GM12878 (cell line): ENCODE measurements at regions not wholly inside any gene's neighbourhood (a gene's known extent, or its start where the extent isn't known, plus 50 kb on each side); places are given as distances from the start of the nearest gene placed in this dataset.

Source experiments
- ATAC-seq: fragments of 200-7000 bp; cut with Tn5 transposase; 3 replicates; pipeline ENCODE4 v1.9.1; 2020; ENCODE audit warnings: mild to moderate bottlenecking, moderate library complexity
- BruUV-seq: library from RNA; stranded (reverse); fragments of 400-500 nt; replicated peaks from 2 replicates; lab custom pipeline; 2021; lab: Mats Ljungman, UMichigan
- CTCF ChIA-PET: fragments of 300-600 bp; sonication (Branson Sonifier 250); formaldehyde crosslinking; extraction: SDS; loops from one replicate; lab custom pipeline; 2021; ENCODE audit warnings: inconsistent platforms; lab: Yijun Ruan, JAX
- POLR2A ChIA-PET: fragments of 350-600 bp; formaldehyde crosslinking; extraction: SDS; loops from one replicate; lab custom pipeline; 2021; ENCODE audit warnings: inconsistent platforms; lab: Charles Lee
- RAD21 ChIA-PET: fragments of 300-600 bp; sonication (Branson Sonifier 250); formaldehyde crosslinking; loops from one replicate; lab custom pipeline; 2023; ENCODE audit warnings: antibody characterized with exemption; ENCODE audit not compliant: unreplicated experiment; lab: Charles Lee
- SMC1A ChIA-PET: fragments of 300-600 bp; sonication (Branson Sonifier 250); formaldehyde crosslinking; loops from one replicate; lab custom pipeline; 2023; ENCODE audit not compliant: unreplicated experiment, uncharacterized antibody; lab: Charles Lee
- DNase-seq: peaks from one replicate; pipeline ENCODE4 v3.0.0-alpha.2; 2011; ENCODE audit warnings: low read depth, low spot score
- FAIRE-seq: peaks from 3 replicates; lab custom pipeline; 2011; peaks lifted over from hg19 to GRCh38; lab: Jason Lieb, UNC
- H2AFZ ChIP-seq: 2 replicates; pipeline ENCODE4 v1.6.0; 2011; ENCODE audit warnings: low read depth, low read length, control low read depth; ENCODE audit not compliant: control insufficient read depth
- H3K27ac ChIP-seq: 2 replicates; pipeline ENCODE4 v1.5.1; 2011; ENCODE audit warnings: control low read depth; ENCODE audit not compliant: control insufficient read depth, insufficient read depth
- H3K27me3 ChIP-seq, 2 experiments: replicated peaks in 1 of 2; 2 replicates each; pipeline versions ENCODE4 v1.6.0 to v1.6.1; 2011; ENCODE audit warnings: low read length in 1 of 2; ENCODE audit not compliant: control insufficient read depth in 2 of 2, insufficient read depth in 2 of 2
- H3K36me3 ChIP-seq, 2 experiments: 2 replicates each; pipeline ENCODE4 v1.5.1; 2011; ENCODE audit warnings: low read length in 1 of 2; ENCODE audit not compliant: control insufficient read depth in 2 of 2, insufficient read depth in 2 of 2
- H3K4me1 ChIP-seq: 2 replicates; pipeline ENCODE4 v1.6.1; 2011; ENCODE audit warnings: mild to moderate bottlenecking, low read length, moderate library complexity, mixed read lengths; ENCODE audit not compliant: control insufficient read depth, insufficient read depth
- H3K4me2 ChIP-seq: 2 replicates; pipeline ENCODE4 v1.6.0; 2011; ENCODE audit warnings: control low read depth; ENCODE audit not compliant: control insufficient read depth, insufficient read depth
- H3K4me3 ChIP-seq: fragments of 200-600 bp; sonication (generic); 2 replicates; pipeline ENCODE4 v1.5.1; 2016
- H3K79me2 ChIP-seq: 2 replicates; pipeline ENCODE4 v1.6.0; 2011; ENCODE audit warnings: low read length; ENCODE audit not compliant: control insufficient read depth, insufficient read depth
- H3K9ac ChIP-seq: 2 replicates; pipeline ENCODE4 v1.8.0; 2011; ENCODE audit warnings: low read length, control low read depth, mixed read lengths; ENCODE audit not compliant: control insufficient read depth, insufficient read depth
- H3K9me3 ChIP-seq: replicated peaks from 3 replicates; pipeline ENCODE4 v1.5.1; 2011; ENCODE audit warnings: mild to moderate bottlenecking, low read length; ENCODE audit not compliant: control insufficient read depth, insufficient read depth
- H4K20me1 ChIP-seq: 2 replicates; pipeline ENCODE4 v1.6.0; 2011; ENCODE audit not compliant: control insufficient read depth, insufficient read depth
- BACH1 ChIP-seq: fragments of 450-650 bp; IDR thresholded peaks from 2 replicates; pipeline ENCODE4 v1.6.1; 2017; ENCODE audit warnings: mild to moderate bottlenecking, borderline replicate concordance
- BMI1 ChIP-seq: fragments of 450-650 bp; IDR thresholded peaks from 2 replicates; pipeline ENCODE4 v1.6.1; 2016; ENCODE audit warnings: mild to moderate bottlenecking, moderate library complexity, borderline replicate concordance
- EZH2 ChIP-seq: IDR thresholded peaks from 2 replicates; pipeline ENCODE4 v1.6.1; 2012; ENCODE audit warnings: low read depth, mild to moderate bottlenecking, control low read depth, inconsistent platforms, low read length, borderline replicate concordance; ENCODE audit not compliant: control insufficient read depth
- FOXM1 ChIP-seq: IDR thresholded peaks from 2 replicates; pipeline ENCODE4 v1.6.1; 2012; ENCODE audit warnings: low read depth, mild to moderate bottlenecking, inconsistent platforms, low read length, moderate library complexity
- GATAD2B ChIP-seq: fragments of 450-650 bp; conservative IDR thresholded peaks from 2 replicates; pipeline ENCODE4 v1.6.1; 2017; ENCODE audit warnings: low read depth, mild to moderate bottlenecking, moderate library complexity
- HCFC1 ChIP-seq: fragments of 150-350 bp; IDR thresholded peaks from 2 replicates; pipeline ENCODE4 v1.6.1; 2014; ENCODE audit warnings: low read length
- HDGF ChIP-seq: fragments of 450-650 bp; IDR thresholded peaks from 2 replicates; pipeline ENCODE4 v1.6.1; 2016; ENCODE audit warnings: antibody characterized with exemption
- JUND ChIP-seq: IDR thresholded peaks from 2 replicates; pipeline ENCODE4 v1.6.1; 2012; ENCODE audit warnings: low read depth, mild to moderate bottlenecking, low read length, improper control_type of control experiment, moderate library complexity
- LARP7 ChIP-seq: fragments of 450-650 bp; IDR thresholded peaks from 2 replicates; pipeline ENCODE4 v1.6.1; 2017; ENCODE audit warnings: mild to moderate bottlenecking
- MYC ChIP-seq: IDR thresholded peaks from 2 replicates; pipeline ENCODE4 v1.6.1; 2011; ENCODE audit warnings: mild to moderate bottlenecking, low read length, moderate library complexity, inconsistent platforms; ENCODE audit not compliant: insufficient read depth, insufficient replicate concordance, insufficient read length, severe bottlenecking
- NFIC ChIP-seq: IDR thresholded peaks from 2 replicates; pipeline ENCODE4 v1.6.1; 2012; ENCODE audit warnings: low read depth, mild to moderate bottlenecking, inconsistent platforms, low read length, moderate library complexity
- NFYA ChIP-seq: IDR thresholded peaks from 2 replicates; pipeline ENCODE4 v1.6.1; 2011; ENCODE audit warnings: low read depth, mild to moderate bottlenecking, low read length, improper control_type of control experiment, borderline replicate concordance
- RELA ChIP-seq: fragments of 450-650 bp; IDR thresholded peaks from 2 replicates; pipeline ENCODE4 v1.8.0; 2014; ENCODE audit warnings: borderline replicate concordance; ENCODE audit not compliant: partially characterized antibody
- SREBF2 ChIP-seq: IDR thresholded peaks from 2 replicates; pipeline ENCODE4 v1.6.1; 2012; ENCODE audit warnings: mild to moderate bottlenecking, low read length
- WGBS: methylation state at CpG from one replicate; pipeline ENCODE4 v1.1.6; 2016; ENCODE audit warnings: low lambda C conversion rate; ENCODE audit not compliant: insufficient replicate concordance, insufficient coverage; ENCODE audit errors: missing lambda C conversion rate; 5-methylcytosine and 5-hydroxymethylcytosine counted together
- in situ Hi-C: fragments of 300-500 bp; cut with MboI; formaldehyde crosslinking; loops from 9 replicates; pipeline ENCODE4 v1.14.3; 2018; ENCODE audit warnings: mixed read lengths
- intact Hi-C: fragments of 100-400 bp; cut with micrococcal nuclease; formaldehyde crosslinking; loops from one replicate; pipeline ENCODE4 v1.14.2; 2022; ENCODE audit not compliant: unreplicated experiment
- TF ChIP-seq, protein P1 (sequence below): fragments of 450-650 bp; conservative IDR thresholded peaks from 2 replicates; pipeline ENCODE4 v1.6.1; 2017; ENCODE audit warnings: mild to moderate bottlenecking, moderate library complexity
- TF ChIP-seq, protein P2 (sequence below): fragments of 450-650 bp; IDR thresholded peaks from 2 replicates; pipeline ENCODE4 v1.6.1; 2017; ENCODE audit warnings: mild to moderate bottlenecking, low read depth, inconsistent platforms; ENCODE audit not compliant: poor library complexity, severe bottlenecking
- TF ChIP-seq, protein P3 (sequence below), 3 experiments: IDR thresholded peaks in 2 of 3; conservative IDR thresholded peaks in 1 of 3; 2 replicates each; pipeline ENCODE4 v1.5.1; 2011; ENCODE audit warnings: low read depth in 3 of 3, low read length in 3 of 3, mild to moderate bottlenecking in 3 of 3, control low read depth in 2 of 3, moderate library complexity in 2 of 3, inconsistent platforms in 1 of 3, mixed read lengths in 1 of 3; ENCODE audit not compliant: control insufficient read depth in 2 of 3, insufficient read depth in 1 of 3; ENCODE audit errors: extremely low read depth in 1 of 3

GRCh38 chr3:128515-129172, 67.9 kb upstream of the CHL1 start:
- Histone ChIP-seq H3K36me3 (no peaks in the 10 kb centered on the region), H3K27ac (no peak overlapping the region), H3K4me2 (no peak overlapping the region), H4K20me1 (no peaks in the 10 kb centered on the region), H3K9me3 (no peaks in the 10 kb centered on the region), H3K9ac (no peak overlapping the region), H2AFZ (no peak overlapping the region), H3K27me3 (no peaks in the 10 kb centered on the region), H3K79me2 (no peaks in the 10 kb centered on the region), H3K4me3 (no peak overlapping the region), H3K4me1 (no peaks in the 10 kb centered on the region)
- ChIA-PET SMC1A (interaction anchor here (0.6 to 1.2 kb wide), 2 partner anchors 11 to 38 kb away, joined by 3 read pairs; no protein-coding TSS in a partner anchor), CTCF (interaction anchor here (1.2 to 1.7 kb wide), 2 partner anchors 9 to 20 kb away, joined by 3 to 5 read pairs; no protein-coding TSS in a partner anchor), RAD21 (no interaction called here), POLR2A (interaction anchor here (0.7 kb wide), 1 partner anchor 12 kb away, joined by 3 read pairs; no protein-coding TSS in a partner anchor)
- intact Hi-C loops = no loop called here
- no peak for FAIRE-seq
- BruUV-seq = no TSS peak
- in situ Hi-C loops = no loop called here
- ATAC-seq = no peak
- WGBS = 20% methylated on average over 3 of the region's 3 CpGs
- DNase-seq = no peak
- TF ChIP-seq HCFC1 (no peak), NFYA (no peak), EZH2 (no peak), BACH1 (no peak), GATAD2B (no peak), JUND (no peak), BMI1 (no peak), MYC (no peak), HDGF (no peak), LARP7 (no peak), SREBF2 (no peak), NFIC (no peak), FOXM1 (no peak), RELA (no peak)
- TF ChIP-seq, protein P1, sequence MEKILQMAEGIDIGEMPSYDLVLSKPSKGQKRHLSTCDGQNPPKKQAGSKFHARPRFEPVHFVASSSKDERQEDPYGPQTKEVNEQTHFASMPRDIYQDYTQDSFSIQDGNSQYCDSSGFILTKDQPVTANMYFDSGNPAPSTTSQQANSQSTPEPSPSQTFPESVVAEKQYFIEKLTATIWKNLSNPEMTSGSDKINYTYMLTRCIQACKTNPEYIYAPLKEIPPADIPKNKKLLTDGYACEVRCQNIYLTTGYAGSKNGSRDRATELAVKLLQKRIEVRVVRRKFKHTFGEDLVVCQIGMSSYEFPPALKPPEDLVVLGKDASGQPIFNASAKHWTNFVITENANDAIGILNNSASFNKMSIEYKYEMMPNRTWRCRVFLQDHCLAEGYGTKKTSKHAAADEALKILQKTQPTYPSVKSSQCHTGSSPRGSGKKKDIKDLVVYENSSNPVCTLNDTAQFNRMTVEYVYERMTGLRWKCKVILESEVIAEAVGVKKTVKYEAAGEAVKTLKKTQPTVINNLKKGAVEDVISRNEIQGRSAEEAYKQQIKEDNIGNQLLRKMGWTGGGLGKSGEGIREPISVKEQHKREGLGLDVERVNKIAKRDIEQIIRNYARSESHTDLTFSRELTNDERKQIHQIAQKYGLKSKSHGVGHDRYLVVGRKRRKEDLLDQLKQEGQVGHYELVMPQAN = no peak
- TF ChIP-seq, protein P2, sequence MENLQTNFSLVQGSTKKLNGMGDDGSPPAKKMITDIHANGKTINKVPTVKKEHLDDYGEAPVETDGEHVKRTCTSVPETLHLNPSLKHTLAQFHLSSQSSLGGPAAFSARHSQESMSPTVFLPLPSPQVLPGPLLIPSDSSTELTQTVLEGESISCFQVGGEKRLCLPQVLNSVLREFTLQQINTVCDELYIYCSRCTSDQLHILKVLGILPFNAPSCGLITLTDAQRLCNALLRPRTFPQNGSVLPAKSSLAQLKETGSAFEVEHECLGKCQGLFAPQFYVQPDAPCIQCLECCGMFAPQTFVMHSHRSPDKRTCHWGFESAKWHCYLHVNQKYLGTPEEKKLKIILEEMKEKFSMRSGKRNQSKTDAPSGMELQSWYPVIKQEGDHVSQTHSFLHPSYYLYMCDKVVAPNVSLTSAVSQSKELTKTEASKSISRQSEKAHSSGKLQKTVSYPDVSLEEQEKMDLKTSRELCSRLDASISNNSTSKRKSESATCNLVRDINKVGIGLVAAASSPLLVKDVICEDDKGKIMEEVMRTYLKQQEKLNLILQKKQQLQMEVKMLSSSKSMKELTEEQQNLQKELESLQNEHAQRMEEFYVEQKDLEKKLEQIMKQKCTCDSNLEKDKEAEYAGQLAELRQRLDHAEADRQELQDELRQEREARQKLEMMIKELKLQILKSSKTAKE = no peak
- TF ChIP-seq, protein P3, sequence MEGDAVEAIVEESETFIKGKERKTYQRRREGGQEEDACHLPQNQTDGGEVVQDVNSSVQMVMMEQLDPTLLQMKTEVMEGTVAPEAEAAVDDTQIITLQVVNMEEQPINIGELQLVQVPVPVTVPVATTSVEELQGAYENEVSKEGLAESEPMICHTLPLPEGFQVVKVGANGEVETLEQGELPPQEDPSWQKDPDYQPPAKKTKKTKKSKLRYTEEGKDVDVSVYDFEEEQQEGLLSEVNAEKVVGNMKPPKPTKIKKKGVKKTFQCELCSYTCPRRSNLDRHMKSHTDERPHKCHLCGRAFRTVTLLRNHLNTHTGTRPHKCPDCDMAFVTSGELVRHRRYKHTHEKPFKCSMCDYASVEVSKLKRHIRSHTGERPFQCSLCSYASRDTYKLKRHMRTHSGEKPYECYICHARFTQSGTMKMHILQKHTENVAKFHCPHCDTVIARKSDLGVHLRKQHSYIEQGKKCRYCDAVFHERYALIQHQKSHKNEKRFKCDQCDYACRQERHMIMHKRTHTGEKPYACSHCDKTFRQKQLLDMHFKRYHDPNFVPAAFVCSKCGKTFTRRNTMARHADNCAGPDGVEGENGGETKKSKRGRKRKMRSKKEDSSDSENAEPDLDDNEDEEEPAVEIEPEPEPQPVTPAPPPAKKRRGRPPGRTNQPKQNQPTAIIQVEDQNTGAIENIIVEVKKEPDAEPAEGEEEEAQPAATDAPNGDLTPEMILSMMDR (IDR thresholded peaks at IDR 0.05 in 2 of 3, conservative IDR thresholded peaks at IDR 0.05 in 1 of 3; ENCODE audit: control insufficient read depth in 2 of 3, extremely low read depth in 1 of 3, insufficient read depth in 1 of 3, low read depth in 3 of 3, low read length in 3 of 3) = no peak
